ENCODE measurements at regions not wholly inside any gene's neighbourhood (a gene's known extent, or its start where the extent isn't known, plus 50 kb on each side); places are given as distances from the start of the nearest gene placed in this dataset.

- no peak for DNase-seq
These were observed 52.7 kb upstream of the BTRC start for GRCh38 chr10:101301111-101301731.

GRCh38 chr10:101303087-101303703 is 50.8 kb upstream of the BTRC start:
- no peak for DNase-seq

All from activated T-cell treated with anti-CD3 and anti-CD28 coated beads for 4 hours (primary cell).